ENCODE measurements at regions not wholly inside any gene's neighbourhood (a gene's known extent, or its start where the extent isn't known, plus 50 kb on each side); places are given as distances from the start of the nearest gene placed in this dataset.

- WGBS, 2 donors, result 93 to 94% methylated on average over 1 of the region's 1 CpG
- Histone ChIP-seq H3K4me3 (no peak overlapping the region), H3K27me3 (no peaks in the 10 kb centered on the region), H3K36me3 (ENCODE audit: low read depth, missing control alignments) (no peaks in the 10 kb centered on the region), H3K4me1 (no peaks in the 10 kb centered on the region), H3K9me3 (no peaks in the 10 kb centered on the region), H3K27ac (no peak overlapping the region)
- intact Hi-C loops (cut with DNase I; ENCODE audit: low total_unique reads), result no loop called here
- no peak for DNase-seq
- TF ChIP-seq POLR2A (IDR thresholded peaks at IDR 0.05), result no peak
- no peak for TF ChIP-seq CTCF (IDR thresholded peaks at IDR 0.05)
These were observed 72.1 kb downstream of the AKR1C4 start for GRCh38 chr10:5268743-5269142.

DNA sequence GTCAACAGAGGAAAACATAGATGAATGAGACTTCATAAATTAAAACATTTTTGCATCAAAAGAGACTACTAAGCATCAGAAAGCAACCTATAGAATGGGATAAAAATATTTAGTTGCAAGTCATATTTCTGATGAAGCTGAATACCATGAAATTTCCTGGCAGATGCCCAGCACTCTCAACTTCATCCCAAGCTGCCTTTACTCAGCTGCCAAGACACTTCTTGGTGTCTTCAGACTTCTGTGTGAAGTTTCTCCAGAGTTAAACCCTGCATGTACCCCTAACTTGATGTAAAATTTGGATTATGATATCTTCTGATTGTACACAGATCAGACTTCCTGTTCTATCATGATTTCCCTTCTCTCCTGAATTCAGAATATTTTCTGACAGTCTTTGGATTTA lies 73.2 kb downstream of the AKR1C4 start:
- H3K27ac ChIP-seq, result no peak overlapping the region
- intact Hi-C loops (cut with DNase I; ENCODE audit: low total_unique reads), result no loop called here
- H3K27me3 ChIP-seq, result no peaks in the 10 kb centered on the region
- H3K4me1 ChIP-seq, result no peaks in the 10 kb centered on the region
- no peaks in the 10 kb centered on the region for H3K9me3 ChIP-seq
- no peaks in the 10 kb centered on the region for H3K36me3 ChIP-seq (ENCODE audit: low read depth, missing control alignments)
- no peak for DNase-seq
- no peak overlapping the region for H3K4me3 ChIP-seq
- TF ChIP-seq POLR2A (IDR thresholded peaks at IDR 0.05), result no peak
- no peak for TF ChIP-seq CTCF (IDR thresholded peaks at IDR 0.05)

GRCh38 chr10:5271526-5271925 lies 74.9 kb downstream of the AKR1C4 start:
- H3K27me3 ChIP-seq, result no peaks in the 10 kb centered on the region
- intact Hi-C loops (cut with DNase I; ENCODE audit: low total_unique reads), result no loop called here
- TF ChIP-seq POLR2A (IDR thresholded peaks at IDR 0.05) (no peak), CTCF (IDR thresholded peaks at IDR 0.05) (no peak)
- H3K9me3 ChIP-seq, result no peaks in the 10 kb centered on the region
- no peak overlapping the region for H3K27ac ChIP-seq
- no peaks in the 10 kb centered on the region for H3K4me1 ChIP-seq
- no peak overlapping the region for H3K4me3 ChIP-seq
- H3K36me3 ChIP-seq (ENCODE audit: low read depth, missing control alignments), result no peaks in the 10 kb centered on the region
- 78 to 89% methylated on average over 1 of the region's 1 CpG for WGBS, 2 donors
- DNase-seq, result no peak

DNA sequence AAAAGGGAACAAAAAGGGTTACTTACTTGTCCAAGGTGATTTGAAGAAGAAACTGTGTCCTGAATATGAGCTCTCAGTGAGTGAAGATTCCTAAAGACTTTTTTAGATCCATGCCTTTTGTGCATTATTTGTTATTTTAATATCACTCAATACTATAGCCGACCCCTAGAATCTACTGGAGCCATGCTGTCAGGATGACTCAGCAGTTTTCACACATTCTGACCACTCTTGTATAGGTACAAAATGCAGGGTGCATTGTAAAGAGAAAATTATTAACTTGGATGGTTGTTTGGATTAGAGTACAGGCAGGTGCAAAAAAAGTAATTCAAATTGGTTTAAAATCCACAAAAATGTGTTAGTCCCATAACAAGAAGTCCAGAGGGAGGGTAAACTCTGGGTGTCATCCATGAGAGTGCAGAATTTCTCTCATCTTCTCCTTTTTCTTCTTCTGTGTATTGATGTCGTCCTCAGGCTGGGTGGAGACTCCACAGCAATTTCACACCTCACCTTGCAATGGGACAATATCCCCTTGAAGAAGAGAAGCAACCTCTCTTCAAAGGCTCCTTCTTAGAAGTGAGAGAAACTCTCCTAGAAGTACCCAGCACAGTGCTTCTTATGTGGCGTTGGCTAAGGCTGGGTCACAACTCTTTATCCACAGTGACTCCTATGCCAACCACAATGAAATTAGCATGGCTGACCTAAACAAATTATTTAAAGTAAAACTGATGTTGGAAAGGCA lies 75.6 kb downstream of the AKR1C4 start:
- 79 to 86% methylated on average over 3 of the region's 3 CpGs for WGBS, 2 donors
- no peak for DNase-seq
- intact Hi-C loops (cut with DNase I; ENCODE audit: low total_unique reads), result no loop called here

More for the DNA sequence above, 75.6 kb downstream of the AKR1C4 start:
- Histone ChIP-seq H3K9me3 (no peaks in the 10 kb centered on the region), H3K4me3 (no peak overlapping the region), H3K4me1 (no peaks in the 10 kb centered on the region), H3K27ac (no peak overlapping the region), H3K27me3 (no peaks in the 10 kb centered on the region), H3K36me3 (ENCODE audit: low read depth, missing control alignments) (no peaks in the 10 kb centered on the region)
- TF ChIP-seq POLR2A (IDR thresholded peaks at IDR 0.05), result no peak
- no peak for TF ChIP-seq CTCF (IDR thresholded peaks at IDR 0.05)

All from testis (tissue), 2 donors.